ENCODE measurements at regions not wholly inside any gene's neighbourhood (a gene's known extent, or its start where the extent isn't known, plus 50 kb on each side); places are given as distances from the start of the nearest gene placed in this dataset.

- H4K20me1 ChIP-seq (ENCODE audit: control insufficient read depth, insufficient read depth): no peaks in the 10 kb centered on the region
- ChIA-PET SMC1A (ENCODE audit: uncharacterized antibody, unreplicated experiment) (interaction anchor here (0.7 to 1.7 kb wide), 3 partner anchors 10 to 27 kb away, joined by 3 to 4 read pairs (median 4); no protein-coding TSS in a partner anchor), CTCF (interaction anchor here (3.3 kb wide), 1 partner anchor 87 kb away, joined by 13 read pairs; no protein-coding TSS in a partner anchor), POLR2A (no interaction called here), RAD21 (ENCODE audit: unreplicated experiment) (no interaction called here)
- in situ Hi-C loops (cut with MboI): no loop called here
- WGBS (ENCODE audit: insufficient coverage, insufficient replicate concordance, low lambda C conversion rate, missing lambda C conversion rate): 100% methylated on average over 2 of the region's 2 CpGs
- no peak overlapping the region for H3K4me3 ChIP-seq
- intact Hi-C loops (cut with micrococcal nuclease; ENCODE audit: unreplicated experiment): no loop called here
- no peak overlapping the region for H3K9ac ChIP-seq (ENCODE audit: control insufficient read depth, insufficient read depth, low read length)
- H3K27me3 ChIP-seq (replicated peaks in 1 of 2; ENCODE audit: control insufficient read depth in 2 of 2, insufficient read depth in 2 of 2, low read length in 1 of 2): no peaks in the 10 kb centered on the region
- BruUV-seq (replicated peaks): no TSS peak
- no peak overlapping the region for H3K4me2 ChIP-seq (ENCODE audit: control insufficient read depth, insufficient read depth)
- no peak for DNase-seq (ENCODE audit: low read depth, low spot score)
- no peak for ATAC-seq
- FAIRE-seq: no peak
- H3K4me1 ChIP-seq (ENCODE audit: control insufficient read depth, insufficient read depth, low read length): no peaks in the 10 kb centered on the region
- H3K9me3 ChIP-seq (replicated peaks; ENCODE audit: control insufficient read depth, insufficient read depth, low read length): no peaks in the 10 kb centered on the region
- no peaks in the 10 kb centered on the region for H3K79me2 ChIP-seq (ENCODE audit: control insufficient read depth, insufficient read depth, low read length)
- no peak for TF ChIP-seq RELB (IDR thresholded peaks at IDR 0.05; ENCODE audit: low read depth)
- no peak for TF ChIP-seq EED (IDR thresholded peaks at IDR 0.05; ENCODE audit: low read depth)
- no peak for TF ChIP-seq CHD1 (IDR thresholded peaks at IDR 0.05; ENCODE audit: low read depth, low read length)
- TF ChIP-seq SMAD1 (IDR thresholded peaks at IDR 0.05; ENCODE audit: low read depth, partially characterized antibody): no peak
- TF ChIP-seq POLR2AphosphoS5 (IDR thresholded peaks at IDR 0.05; ENCODE audit: low read length): no peak
- no peak for TF ChIP-seq ZNF274 (IDR thresholded peaks at IDR 0.05; ENCODE audit: insufficient read depth, insufficient read length)
- no peak for TF ChIP-seq RUNX3 (IDR thresholded peaks at IDR 0.05; ENCODE audit: low read length)
- TF ChIP-seq SRF (IDR thresholded peaks at IDR 0.05; ENCODE audit: low read depth in 2 of 2, low read length in 2 of 2): no peak
- no peak for TF ChIP-seq MYB (IDR thresholded peaks at IDR 0.05; ENCODE audit: borderline replicate concordance, low read depth, low read length)
- TF ChIP-seq IKZF2 (IDR thresholded peaks at IDR 0.05): no peak
- no peak for TF ChIP-seq USF1 (IDR thresholded peaks at IDR 0.05; ENCODE audit: borderline replicate concordance, extremely low read length, insufficient read depth, low read depth, low read length)
- no peak for TF ChIP-seq CREM (IDR thresholded peaks at IDR 0.05; ENCODE audit: low read depth)
- no peak for TF ChIP-seq MXI1 (IDR thresholded peaks at IDR 0.05; ENCODE audit: low read depth, low read length)
- no peak for TF ChIP-seq RFX5 (IDR thresholded peaks at IDR 0.05; ENCODE audit: low read depth, low read length)
- H3K36me3 ChIP-seq (ENCODE audit: control insufficient read depth in 2 of 2, insufficient read depth in 2 of 2, low read length in 1 of 2): no peaks in the 10 kb centered on the region
- no peak overlapping the region for H2AFZ ChIP-seq (ENCODE audit: control insufficient read depth, low read depth, low read length)
- H3K27ac ChIP-seq (ENCODE audit: control insufficient read depth, insufficient read depth): no peak overlapping the region
Observed at GRCh38 chr1:101151286-101151685, 85.5 kb upstream of the S1PR1 start.
